ENCODE measurements at regions not wholly inside any gene's neighbourhood (a gene's known extent, or its start where the extent isn't known, plus 50 kb on each side); places are given as distances from the start of the nearest gene placed in this dataset.

GRCh38 chr2:146135245-146135644, 1615.3 kb upstream of the ZEB2 start:
- no peak for DNase-seq (ENCODE audit: low spot score)
- in situ Hi-C loops (cut with MboI; ENCODE audit: low pct_unique_long_range_greater_than_20kb, low sequenced_read_pairs, unreplicated experiment), result no loop called here
- no peak for TF ChIP-seq CTCF (IDR thresholded peaks at IDR 0.05; ENCODE audit: extremely low read depth, insufficient read depth, missing control alignments)

- in situ Hi-C loops (cut with MboI; ENCODE audit: low pct_unique_long_range_greater_than_20kb, low sequenced_read_pairs, unreplicated experiment), result no loop called here
Measured at GRCh38 chr2:146131785-146132184, 1611.9 kb upstream of the ZEB2 start.

GRCh38 chr2:146131048-146131447, 1611.1 kb upstream of the ZEB2 start:
- in situ Hi-C loops (cut with MboI; ENCODE audit: low pct_unique_long_range_greater_than_20kb, low sequenced_read_pairs, unreplicated experiment), result no loop called here
- TF ChIP-seq CTCF (IDR thresholded peaks at IDR 0.05; ENCODE audit: extremely low read depth, insufficient read depth, missing control alignments), result no peak
- no peak for DNase-seq (ENCODE audit: low spot score)

More at GRCh38 chr2:146131785-146132184, 1611.9 kb upstream of the ZEB2 start:
- no peak for TF ChIP-seq CTCF (IDR thresholded peaks at IDR 0.05; ENCODE audit: extremely low read depth, insufficient read depth, missing control alignments)
- no peak for DNase-seq (ENCODE audit: low spot score)

GRCh38 chr2:146130290-146130689, 1610.4 kb upstream of the ZEB2 start:
- no peak for DNase-seq (ENCODE audit: low spot score)
- in situ Hi-C loops (cut with MboI; ENCODE audit: low pct_unique_long_range_greater_than_20kb, low sequenced_read_pairs, unreplicated experiment), result no loop called here
- TF ChIP-seq CTCF (IDR thresholded peaks at IDR 0.05; ENCODE audit: extremely low read depth, insufficient read depth, missing control alignments), result no peak

- DNase-seq (ENCODE audit: low spot score), result no peak
- no peak for TF ChIP-seq CTCF (IDR thresholded peaks at IDR 0.05; ENCODE audit: extremely low read depth, insufficient read depth, missing control alignments)
- in situ Hi-C loops (cut with MboI; ENCODE audit: low pct_unique_long_range_greater_than_20kb, low sequenced_read_pairs, unreplicated experiment), result no loop called here
Measured at GRCh38 chr2:146129231-146129630, 1609.3 kb upstream of the ZEB2 start.

GRCh38 chr2:146128216-146128615, 1608.3 kb upstream of the ZEB2 start:
- no peak for DNase-seq (ENCODE audit: low spot score)
- in situ Hi-C loops (cut with MboI; ENCODE audit: low pct_unique_long_range_greater_than_20kb, low sequenced_read_pairs, unreplicated experiment), result no loop called here

More at GRCh38 chr2:146128216-146128615, 1608.3 kb upstream of the ZEB2 start:
- TF ChIP-seq CTCF (IDR thresholded peaks at IDR 0.05; ENCODE audit: extremely low read depth, insufficient read depth, missing control alignments), result no peak

Data from GM13977 (cell line).